HG03108 (cell line): ENCODE measurements at regions not wholly inside any gene's neighbourhood (a gene's known extent, or its start where the extent isn't known, plus 50 kb on each side); places are given as distances from the start of the nearest gene placed in this dataset.

Source experiments
- ATAC-seq: cut with Tn5 transposase; IDR thresholded peaks from one replicate; pipeline ENCODE4 v1.9.1; 2021; ENCODE audit warnings: moderate library complexity; ENCODE audit not compliant: unreplicated experiment

GRCh38 chr2:22634167-22634566, 750.8 kb upstream of the KLHL29 start:
- ATAC-seq, result no peak

GRCh38 chr2:22656426-22656825, 728.6 kb upstream of the KLHL29 start:
- ATAC-seq, result no peak

- ATAC-seq, result no peak
Observed at GRCh38 chr2:22673529-22673928, 711.5 kb upstream of the KLHL29 start.

- ATAC-seq, result no peak
Observed at GRCh38 chr2:22683914-22684313, 701.1 kb upstream of the KLHL29 start.

- no peak for ATAC-seq
Observed at GRCh38 chr2:22690096-22690495, 694.9 kb upstream of the KLHL29 start.

GRCh38 chr2:22691666-22692065, 693.3 kb upstream of the KLHL29 start:
- no peak for ATAC-seq

- ATAC-seq, result no peak
Observed at GRCh38 chr2:22692746-22693145, 692.2 kb upstream of the KLHL29 start.

GRCh38 chr2:22694300-22694699, 690.7 kb upstream of the KLHL29 start:
- ATAC-seq, result no peak

- ATAC-seq, result no peak
Observed at GRCh38 chr2:22694856-22695255, 690.1 kb upstream of the KLHL29 start.

- no peak for ATAC-seq
Observed at GRCh38 chr2:22697054-22697788, 687.8 kb upstream of the KLHL29 start.

- ATAC-seq, result no peak
Observed at GRCh38 chr2:22701561-22702160, 683.3 kb upstream of the KLHL29 start.

GRCh38 chr2:22703286-22703920, 681.6 kb upstream of the KLHL29 start:
- ATAC-seq, result no peak

GRCh38 chr2:22719396-22719795, 665.6 kb upstream of the KLHL29 start:
- ATAC-seq, result no peak

- ATAC-seq, result no peak
Observed at GRCh38 chr2:22729466-22729865, 655.5 kb upstream of the KLHL29 start.

- ATAC-seq, result no peak
Observed at GRCh38 chr2:22734373-22735045, 650.5 kb upstream of the KLHL29 start.

- ATAC-seq, result no peak
Observed at GRCh38 chr2:22737144-22737543, 647.8 kb upstream of the KLHL29 start.

- no peak for ATAC-seq
Observed at GRCh38 chr2:22741216-22741615, 643.8 kb upstream of the KLHL29 start.

GRCh38 chr2:22748909-22749308, 636.1 kb upstream of the KLHL29 start:
- ATAC-seq, result no peak

- no peak for ATAC-seq
Observed at GRCh38 chr2:22753476-22753875, 631.5 kb upstream of the KLHL29 start.

GRCh38 chr2:22756276-22757043, 628.5 kb upstream of the KLHL29 start:
- no peak for ATAC-seq

GRCh38 chr2:22769497-22769896, 615.5 kb upstream of the KLHL29 start:
- ATAC-seq, result no peak
